Endothelial cell of umbilical vein (primary cell): ENCODE measurements at regions not wholly inside any gene's neighbourhood (a gene's known extent, or its start where the extent isn't known, plus 50 kb on each side); places are given as distances from the start of the nearest gene placed in this dataset.

Source experiments
- BruUV-seq: library from RNA; stranded (reverse); fragments of 400-500 nt; replicated peaks from 2 replicates; lab custom pipeline; 2021; lab: Mats Ljungman, UMichigan
- CTCF ChIA-PET: fragments of 300-600, 350-600 bp; sonication (Branson Sonifier 250); formaldehyde crosslinking; loops from one replicate; lab custom pipeline; 2021; ENCODE audit warnings: antibody characterized with exemption, inconsistent platforms; lab: Charles Lee
- POLR2A ChIA-PET: fragments of 300-600, 350-600 bp; sonication (Branson Sonifier 250); formaldehyde crosslinking; loops from one replicate; lab custom pipeline; 2021; ENCODE audit warnings: antibody characterized with exemption, inconsistent platforms; lab: Charles Lee
- DNase-seq: peaks from one replicate; pipeline ENCODE4 v3.0.0-alpha.2; 2011; ENCODE audit warnings: low read depth, low spot score
- FAIRE-seq: peaks from 2 replicates; lab custom pipeline; 2011; peaks lifted over from hg19 to GRCh38; lab: Jason Lieb, UNC
- H2AFZ ChIP-seq: 2 replicates; pipeline ENCODE4 v1.6.0; 2012; ENCODE audit warnings: low read depth, low read length, control low read depth, inconsistent platforms
- H3K27ac ChIP-seq: 2 replicates; pipeline ENCODE4 v1.5.1; 2011; ENCODE audit warnings: low read depth, mild to moderate bottlenecking, control low read depth, low read length, moderate library complexity; ENCODE audit not compliant: insufficient read depth
- H3K27me3 ChIP-seq, 2 experiments: 2 replicates each; pipeline versions ENCODE4 v1.6.0 to v1.6.1; 2011; ENCODE audit warnings: low read length in 2 of 2, mixed read lengths in 1 of 2; ENCODE audit not compliant: control insufficient read depth in 2 of 2, insufficient read depth in 2 of 2
- H3K36me3 ChIP-seq, 2 experiments: 2 replicates in 1 of 2; 3 replicates in 1 of 2; pipeline ENCODE4 v1.5.1; 2011; ENCODE audit warnings: low read length in 2 of 2, mild to moderate bottlenecking in 1 of 2, moderate library complexity in 1 of 2; ENCODE audit not compliant: control insufficient read depth in 2 of 2, insufficient read depth in 2 of 2; ENCODE audit errors: extremely low read depth in 1 of 2
- H3K4me1 ChIP-seq: 3 replicates; pipeline ENCODE4 v1.5.1; 2011; ENCODE audit warnings: mild to moderate bottlenecking, low read length; ENCODE audit not compliant: control insufficient read depth, insufficient read depth; ENCODE audit errors: extremely low read depth
- H3K4me2 ChIP-seq: 2 replicates; pipeline ENCODE4 v1.6.1; 2011; ENCODE audit warnings: low read length, control low read depth, mixed read lengths; ENCODE audit not compliant: insufficient read depth
- H3K4me3 ChIP-seq, 3 experiments: fragments of 200-600 bp in 1 of 3; sonication (generic), shearing (Covaris generic) in 1 of 3; replicated peaks in 1 of 3; 2 replicates each; pipeline ENCODE4 v1.5.1; 2011 to 2016; ENCODE audit warnings: control low read depth in 3 of 3, low read length in 3 of 3, mild to moderate bottlenecking in 2 of 3, inconsistent platforms in 1 of 3, low read depth in 1 of 3, moderate library complexity in 1 of 3; ENCODE audit not compliant: insufficient read depth in 1 of 3
- H3K79me2 ChIP-seq: 2 replicates; pipeline ENCODE4 v1.6.0; 2012; ENCODE audit warnings: low read length, inconsistent platforms; ENCODE audit not compliant: control insufficient read depth, insufficient read depth
- H3K9ac ChIP-seq: replicated peaks from 2 replicates; pipeline ENCODE3; 2011; ENCODE audit warnings: low read length, control low read depth; ENCODE audit not compliant: insufficient read depth; ENCODE audit errors: extremely low read depth
- H3K9me1 ChIP-seq: replicated peaks from 3 replicates; pipeline ENCODE4 v1.6.0; 2011; ENCODE audit warnings: mild to moderate bottlenecking, low read length; ENCODE audit not compliant: control insufficient read depth, insufficient read depth; ENCODE audit errors: extremely low read depth
- H3K9me3 ChIP-seq: replicated peaks from 2 replicates; pipeline ENCODE4 v1.5.1; 2012; ENCODE audit warnings: low read length, inconsistent platforms; ENCODE audit not compliant: control insufficient read depth, insufficient read depth
- H4K20me1 ChIP-seq: replicated peaks from 2 replicates; pipeline ENCODE3; 2011; ENCODE audit warnings: mild to moderate bottlenecking, low read length; ENCODE audit not compliant: control insufficient read depth, insufficient read depth; ENCODE audit errors: extremely low read depth
- CTCF ChIP-seq, 2 donors: IDR thresholded peaks; 1 replicate in 1 of 2; 2 replicates in 1 of 2; pipeline ENCODE4 v1.5.1; 2011; ENCODE audit warnings: low read length in 2 of 2, mild to moderate bottlenecking in 2 of 2, moderate library complexity in 2 of 2, control low read depth in 1 of 2, inconsistent platforms in 1 of 2, low read depth in 1 of 2; ENCODE audit not compliant: insufficient read depth in 1 of 2; ENCODE audit errors: extremely low read depth in 1 of 2
- FOS ChIP-seq: IDR thresholded peaks from 2 replicates; pipeline ENCODE4 v1.6.1; 2011; ENCODE audit warnings: mild to moderate bottlenecking, low read length, moderate library complexity, borderline replicate concordance; ENCODE audit not compliant: insufficient read depth
- GATA2 ChIP-seq: IDR thresholded peaks from 2 replicates; pipeline ENCODE4 v1.7.0; 2011; ENCODE audit warnings: low read depth, mild to moderate bottlenecking, moderate library complexity, mixed read lengths, low read length; ENCODE audit not compliant: insufficient read length, insufficient read depth
- JUN ChIP-seq: IDR thresholded peaks from 2 replicates; pipeline ENCODE4 v1.6.1; 2011; ENCODE audit warnings: borderline replicate concordance, low read depth; ENCODE audit not compliant: insufficient read length, insufficient read depth
- MYC ChIP-seq: IDR thresholded peaks from one replicate; pipeline ENCODE4 v1.6.1; 2011; ENCODE audit warnings: mild to moderate bottlenecking, low read depth, low read length
- POLR2A ChIP-seq: IDR thresholded peaks from 2 replicates; pipeline ENCODE4 v1.6.1; 2012; ENCODE audit warnings: low read depth, mild to moderate bottlenecking, control low read depth, low read length
- POLR2AphosphoS5 ChIP-seq: IDR thresholded peaks from 2 replicates; pipeline ENCODE4 v1.6.1; 2012; ENCODE audit warnings: low read depth, mild to moderate bottlenecking, control low read depth, low read length, moderate library complexity; ENCODE audit not compliant: insufficient read depth
- dilution Hi-C: fragments of 300-500 bp; cut with MboI; formaldehyde crosslinking; loops from one replicate; pipeline ENCODE4 v1.15.0; 2019; ENCODE audit warnings: low sequenced_read_pairs; ENCODE audit not compliant: extremely low pct_ligation_motif_present
- intact Hi-C: fragments of 100-400 bp; cut with micrococcal nuclease; formaldehyde crosslinking; loops from one replicate; pipeline ENCODE4 v1.10.0; 2022

- Histone ChIP-seq H3K27me3 (no peaks in the 10 kb centered on the region), H3K79me2 (no peaks in the 10 kb centered on the region), H3K4me3 (no peak overlapping the region), H3K36me3 (no peaks in the 10 kb centered on the region), H3K27ac (no peak overlapping the region), H3K9me3 (no peaks in the 10 kb centered on the region), H3K4me2 (no peak overlapping the region), H3K9ac (no peak overlapping the region), H3K4me1 (no peaks in the 10 kb centered on the region), H3K9me1 (no peaks in the 10 kb centered on the region), H4K20me1 (no peaks in the 10 kb centered on the region), H2AFZ (no peak overlapping the region)
- FAIRE-seq (no peak), DNase-seq (no peak)
- intact Hi-C loops (no loop called here), dilution Hi-C loops (no loop called here)
- POLR2A ChIA-PET, result no interaction called here
- BruUV-seq, result no TSS peak
- TF ChIP-seq FOS (no peak), JUN (no peak), GATA2 (no peak), CTCF (IDR thresholded peaks at IDR 0.05; ENCODE audit: extremely low read depth in 1 of 2, insufficient read depth in 1 of 2, low read depth in 1 of 2, low read length in 2 of 2) (no peak), POLR2A (no peak), POLR2AphosphoS5 (no peak), MYC (no peak)
- CTCF ChIA-PET, result interaction anchor here (1.6 kb wide), 1 partner anchor 164 kb away, joined by 4 read pairs; no protein-coding TSS in a partner anchor
Observed at GRCh38 chr5:173809014-173809413, 79.1 kb upstream of the CPEB4 start.
